ENCODE measurements at regions not wholly inside any gene's neighbourhood (a gene's known extent, or its start where the extent isn't known, plus 50 kb on each side); places are given as distances from the start of the nearest gene placed in this dataset.

DNA sequence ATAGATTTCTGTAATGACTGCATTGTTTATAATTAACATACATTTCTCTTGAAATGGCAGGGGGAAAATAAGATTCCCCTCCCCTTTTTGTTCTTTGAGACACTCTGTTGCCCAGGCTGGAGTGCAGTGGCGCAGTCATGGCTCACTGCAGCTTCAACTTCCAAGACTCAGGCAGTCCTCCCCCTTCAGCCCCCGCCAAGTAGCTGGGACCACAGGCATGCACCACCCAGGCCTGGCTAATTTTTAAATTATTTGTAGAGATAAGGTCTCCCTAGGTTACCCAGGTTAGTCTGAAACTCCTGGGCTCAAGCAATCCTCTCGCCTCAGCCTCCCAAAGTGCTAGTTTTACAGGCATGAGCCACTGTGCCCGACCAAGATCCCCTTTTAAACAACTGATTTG is 67.7 kb downstream of the KATNIP start:
- TF ChIP-seq, protein P1, sequence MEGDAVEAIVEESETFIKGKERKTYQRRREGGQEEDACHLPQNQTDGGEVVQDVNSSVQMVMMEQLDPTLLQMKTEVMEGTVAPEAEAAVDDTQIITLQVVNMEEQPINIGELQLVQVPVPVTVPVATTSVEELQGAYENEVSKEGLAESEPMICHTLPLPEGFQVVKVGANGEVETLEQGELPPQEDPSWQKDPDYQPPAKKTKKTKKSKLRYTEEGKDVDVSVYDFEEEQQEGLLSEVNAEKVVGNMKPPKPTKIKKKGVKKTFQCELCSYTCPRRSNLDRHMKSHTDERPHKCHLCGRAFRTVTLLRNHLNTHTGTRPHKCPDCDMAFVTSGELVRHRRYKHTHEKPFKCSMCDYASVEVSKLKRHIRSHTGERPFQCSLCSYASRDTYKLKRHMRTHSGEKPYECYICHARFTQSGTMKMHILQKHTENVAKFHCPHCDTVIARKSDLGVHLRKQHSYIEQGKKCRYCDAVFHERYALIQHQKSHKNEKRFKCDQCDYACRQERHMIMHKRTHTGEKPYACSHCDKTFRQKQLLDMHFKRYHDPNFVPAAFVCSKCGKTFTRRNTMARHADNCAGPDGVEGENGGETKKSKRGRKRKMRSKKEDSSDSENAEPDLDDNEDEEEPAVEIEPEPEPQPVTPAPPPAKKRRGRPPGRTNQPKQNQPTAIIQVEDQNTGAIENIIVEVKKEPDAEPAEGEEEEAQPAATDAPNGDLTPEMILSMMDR (conservative IDR thresholded peaks at IDR 0.05), result no peak
- TF ChIP-seq EZH2 (IDR thresholded peaks at IDR 0.05; ENCODE audit: low read depth), result no peak

All from PC-9 (cell line).